ENCODE measurements at regions not wholly inside any gene's neighbourhood (a gene's known extent, or its start where the extent isn't known, plus 50 kb on each side); places are given as distances from the start of the nearest gene placed in this dataset.

- no peak for TF ChIP-seq TEAD1 (CRISPR knock-in tag; IDR thresholded peaks at IDR 0.05)
- TF ChIP-seq SOX15 (CRISPR knock-in tag; IDR thresholded peaks at IDR 0.05): no peak
- TF ChIP-seq E2F4 (CRISPR knock-in tag; IDR thresholded peaks at IDR 0.05; ENCODE audit: borderline replicate concordance, low read depth): no peak
- no peak for TF ChIP-seq CTCF (IDR thresholded peaks at IDR 0.05)
- TF ChIP-seq ZNF281 (CRISPR knock-in tag; IDR thresholded peaks at IDR 0.05): no peak
Observed at GRCh38 chr3:162337630-162338029, 841.0 kb downstream of the OTOL1 start (continued).

GRCh38 chr3:162338514-162338913 is 841.9 kb downstream of the OTOL1 start:
- Mint-ChIP-seq H3K36me3 (peaks cover 36% of the 10 kb centered on the region), H3K27me3 (ENCODE audit: low read depth) (no peaks in the 10 kb centered on the region), H3K27ac (no peak overlapping the region), H3K9me3 (peaks cover 41% of the 10 kb centered on the region), H3K4me3 (no peak overlapping the region), H3K4me1 (no peaks in the 10 kb centered on the region)
- CTCF ChIA-PET: no interaction called here
- ATAC-seq (no peak), DNase-seq (ENCODE audit: low spot score) (no peak)
- POLR2A ChIA-PET: no interaction called here
- no peak for TF ChIP-seq NFYB (CRISPR knock-in tag; conservative IDR thresholded peaks at IDR 0.05; ENCODE audit: low read depth)
- no peak for TF ChIP-seq CTCF (IDR thresholded peaks at IDR 0.05)
- no peak for TF ChIP-seq HMGA2 (CRISPR knock-in tag; IDR thresholded peaks at IDR 0.05)
- TF ChIP-seq ZNF671 (CRISPR knock-in tag; IDR thresholded peaks at IDR 0.05): no peak
- TF ChIP-seq JAZF1 (CRISPR knock-in tag; IDR thresholded peaks at IDR 0.05): no peak
- no peak for TF ChIP-seq E2F5 (CRISPR knock-in tag; IDR thresholded peaks at IDR 0.05)
- TF ChIP-seq ZNF532 (CRISPR knock-in tag; IDR thresholded peaks at IDR 0.05; ENCODE audit: borderline replicate concordance): no peak
- TF ChIP-seq ZNF138 (CRISPR knock-in tag; conservative IDR thresholded peaks at IDR 0.05): no peak
- TF ChIP-seq NR1H2 (CRISPR knock-in tag; IDR thresholded peaks at IDR 0.05): no peak
- TF ChIP-seq ZNF396 (CRISPR knock-in tag; IDR thresholded peaks at IDR 0.05; ENCODE audit: borderline replicate concordance): no peak
- no peak for TF ChIP-seq ATF3 (CRISPR knock-in tag; conservative IDR thresholded peaks at IDR 0.05)
- no peak for TF ChIP-seq ZNF121 (CRISPR knock-in tag; IDR thresholded peaks at IDR 0.05)
- no peak for TF ChIP-seq ATF2 (CRISPR knock-in tag; IDR thresholded peaks at IDR 0.05; ENCODE audit: borderline replicate concordance, low read depth)
- TF ChIP-seq SOX15 (CRISPR knock-in tag; IDR thresholded peaks at IDR 0.05): no peak
- TF ChIP-seq HMGXB4 (CRISPR knock-in tag; IDR thresholded peaks at IDR 0.05): no peak

All from WTC11 (cell line).